ENCODE measurements at regions not wholly inside any gene's neighbourhood (a gene's known extent, or its start where the extent isn't known, plus 50 kb on each side); places are given as distances from the start of the nearest gene placed in this dataset.

- TF ChIP-seq ZNF263 (CRISPR knock-in tag; IDR thresholded peaks at IDR 0.05; ENCODE audit: low read depth) = no peak
- no peak for TF ChIP-seq ATF3 (CRISPR knock-in tag; conservative IDR thresholded peaks at IDR 0.05)
- TF ChIP-seq, protein P1, sequence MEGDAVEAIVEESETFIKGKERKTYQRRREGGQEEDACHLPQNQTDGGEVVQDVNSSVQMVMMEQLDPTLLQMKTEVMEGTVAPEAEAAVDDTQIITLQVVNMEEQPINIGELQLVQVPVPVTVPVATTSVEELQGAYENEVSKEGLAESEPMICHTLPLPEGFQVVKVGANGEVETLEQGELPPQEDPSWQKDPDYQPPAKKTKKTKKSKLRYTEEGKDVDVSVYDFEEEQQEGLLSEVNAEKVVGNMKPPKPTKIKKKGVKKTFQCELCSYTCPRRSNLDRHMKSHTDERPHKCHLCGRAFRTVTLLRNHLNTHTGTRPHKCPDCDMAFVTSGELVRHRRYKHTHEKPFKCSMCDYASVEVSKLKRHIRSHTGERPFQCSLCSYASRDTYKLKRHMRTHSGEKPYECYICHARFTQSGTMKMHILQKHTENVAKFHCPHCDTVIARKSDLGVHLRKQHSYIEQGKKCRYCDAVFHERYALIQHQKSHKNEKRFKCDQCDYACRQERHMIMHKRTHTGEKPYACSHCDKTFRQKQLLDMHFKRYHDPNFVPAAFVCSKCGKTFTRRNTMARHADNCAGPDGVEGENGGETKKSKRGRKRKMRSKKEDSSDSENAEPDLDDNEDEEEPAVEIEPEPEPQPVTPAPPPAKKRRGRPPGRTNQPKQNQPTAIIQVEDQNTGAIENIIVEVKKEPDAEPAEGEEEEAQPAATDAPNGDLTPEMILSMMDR (IDR thresholded peaks at IDR 0.05) = no peak
- no peak for TF ChIP-seq TEAD4 (CRISPR knock-in tag; IDR thresholded peaks at IDR 0.05)
- no peak for TF ChIP-seq ESRRA (CRISPR knock-in tag; IDR thresholded peaks at IDR 0.05; ENCODE audit: borderline replicate concordance)
- TF ChIP-seq NR3C1 (CRISPR knock-in tag; conservative IDR thresholded peaks at IDR 0.05; ENCODE audit: low read depth) = no peak
- no peak for TF ChIP-seq ZNF121 (CRISPR knock-in tag; IDR thresholded peaks at IDR 0.05)
- no peak for TF ChIP-seq MAX (CRISPR knock-in tag; IDR thresholded peaks at IDR 0.05)
- TF ChIP-seq, protein P2, sequence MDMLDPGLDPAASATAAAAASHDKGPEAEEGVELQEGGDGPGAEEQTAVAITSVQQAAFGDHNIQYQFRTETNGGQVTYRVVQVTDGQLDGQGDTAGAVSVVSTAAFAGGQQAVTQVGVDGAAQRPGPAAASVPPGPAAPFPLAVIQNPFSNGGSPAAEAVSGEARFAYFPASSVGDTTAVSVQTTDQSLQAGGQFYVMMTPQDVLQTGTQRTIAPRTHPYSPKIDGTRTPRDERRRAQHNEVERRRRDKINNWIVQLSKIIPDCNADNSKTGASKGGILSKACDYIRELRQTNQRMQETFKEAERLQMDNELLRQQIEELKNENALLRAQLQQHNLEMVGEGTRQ (CRISPR knock-in tag; IDR thresholded peaks at IDR 0.05) = no peak
- TF ChIP-seq ZBTB21 (CRISPR knock-in tag; IDR thresholded peaks at IDR 0.05; ENCODE audit: borderline replicate concordance) = no peak
These were observed 336.9 kb downstream of the ETS1 start for GRCh38 chr11:128250482-128250881.

All from WTC11 (cell line).